NK-92 treated with Interleukin-12 subunit alpha and Interleukin-12 subunit beta, amount 100 ng/mL, for 24 hours (cell line): ENCODE measurements at regions not wholly inside any gene's neighbourhood (a gene's known extent, or its start where the extent isn't known, plus 50 kb on each side); places are given as distances from the start of the nearest gene placed in this dataset.

Experiments used
- DNase-seq: peaks from one replicate; lab custom pipeline; 2025; lab: John Stamatoyannopoulos, UW

DNA sequence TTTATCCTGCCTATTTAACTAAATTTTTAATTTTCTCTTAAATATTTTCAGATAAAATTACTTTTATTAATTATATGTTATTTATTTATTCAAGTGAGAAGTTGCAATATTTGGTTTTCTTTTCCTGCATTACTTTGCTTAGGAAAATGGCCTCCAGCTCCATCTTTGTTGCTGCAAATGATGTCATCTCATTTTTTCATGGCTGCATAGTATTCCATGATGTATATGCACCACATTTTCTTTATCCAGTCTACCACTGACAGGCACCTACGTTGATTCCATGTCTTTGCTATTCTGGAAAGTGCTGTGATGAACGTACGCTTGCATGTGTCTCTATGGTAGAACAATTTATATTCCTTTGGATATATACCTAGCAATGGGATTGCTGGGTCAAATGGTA lies 186.9 kb upstream of the LYPLAL1 start:
- no peak for DNase-seq

DNA sequence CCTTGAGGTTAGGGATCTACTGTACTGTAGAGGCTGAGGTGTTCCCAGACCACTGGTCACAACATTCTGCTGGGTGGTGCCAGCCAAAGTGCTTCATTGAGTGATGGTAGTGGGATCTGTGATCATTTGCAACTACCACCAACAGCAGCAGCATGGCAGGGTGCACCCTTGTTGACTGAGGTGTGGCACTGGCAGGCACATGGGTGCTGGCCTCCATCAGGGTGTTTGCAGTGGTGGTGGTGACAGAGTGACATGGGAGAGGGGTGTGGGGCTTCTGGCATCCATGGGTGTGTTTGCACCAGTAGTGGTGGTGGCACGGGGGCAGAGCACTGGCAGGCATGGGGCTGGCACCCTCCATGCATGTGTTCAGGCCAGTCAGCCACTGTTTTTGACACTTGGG lies 183.7 kb upstream of the LYPLAL1 start:
- DNase-seq = no peak

DNA sequence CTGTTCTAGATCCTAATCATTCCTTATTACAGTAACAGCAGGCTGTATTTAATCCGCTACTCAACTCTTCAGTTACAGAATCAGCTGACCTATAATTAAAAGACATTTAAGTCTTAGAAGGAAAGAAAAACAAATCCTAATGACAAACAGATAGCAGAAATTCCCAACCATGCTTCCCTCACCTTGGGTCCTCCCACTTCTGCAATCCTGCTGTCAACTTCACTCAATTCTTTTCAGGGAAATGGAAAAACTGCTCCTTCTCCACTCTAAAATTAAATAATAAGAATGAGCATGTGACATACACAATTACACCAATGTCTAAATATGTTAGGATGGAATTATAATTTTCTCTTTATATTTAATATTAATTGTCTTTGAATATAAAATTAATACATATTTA lies 182.6 kb upstream of the LYPLAL1 start:
- DNase-seq = no peak

DNA sequence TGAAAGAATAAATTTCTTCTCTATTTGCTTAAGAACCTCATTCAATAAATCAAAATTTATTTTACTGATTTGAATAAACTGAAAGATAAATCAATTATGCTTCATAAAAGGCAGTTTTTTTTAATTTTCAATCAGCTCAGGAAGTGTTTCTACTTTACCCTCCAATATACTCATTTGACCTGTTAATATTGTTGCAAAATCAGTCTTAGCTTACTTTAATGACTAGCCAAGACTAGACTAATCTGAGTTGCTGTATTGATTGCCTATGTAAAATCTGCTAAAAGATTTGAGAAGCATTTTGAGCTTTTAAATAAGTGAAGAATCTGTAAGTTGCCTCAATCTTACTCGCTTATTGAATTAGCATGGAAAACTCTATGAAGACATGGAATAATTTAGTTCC lies 179.1 kb upstream of the LYPLAL1 start:
- DNase-seq = no peak

DNA sequence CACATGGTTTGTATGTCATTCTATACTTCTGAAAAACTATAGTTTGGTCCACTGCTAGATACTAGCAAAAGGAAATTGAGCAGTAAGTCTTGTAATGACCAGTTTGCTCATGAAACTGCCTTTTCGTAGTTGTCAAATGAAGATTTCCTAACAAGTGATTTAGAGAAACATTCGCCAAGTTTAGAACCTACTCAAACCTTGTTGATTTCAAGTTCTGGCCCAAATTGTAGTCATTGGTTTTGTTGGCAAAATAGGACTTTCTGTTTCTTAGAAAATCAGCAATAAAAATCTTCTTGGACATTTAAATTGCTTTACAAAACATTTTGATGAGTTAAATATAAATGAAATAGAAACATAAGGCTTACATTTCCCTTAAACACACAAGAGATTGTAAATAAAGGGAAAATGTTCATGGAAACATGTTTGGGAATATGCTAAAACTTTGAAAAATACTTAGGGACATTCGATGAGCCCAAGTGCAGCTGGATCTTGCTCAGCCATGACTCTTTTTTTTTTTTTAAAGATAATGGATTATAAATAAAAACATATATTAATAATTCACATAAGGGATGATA lies 178.5 kb upstream of the LYPLAL1 start:
- no peak for DNase-seq

DNA sequence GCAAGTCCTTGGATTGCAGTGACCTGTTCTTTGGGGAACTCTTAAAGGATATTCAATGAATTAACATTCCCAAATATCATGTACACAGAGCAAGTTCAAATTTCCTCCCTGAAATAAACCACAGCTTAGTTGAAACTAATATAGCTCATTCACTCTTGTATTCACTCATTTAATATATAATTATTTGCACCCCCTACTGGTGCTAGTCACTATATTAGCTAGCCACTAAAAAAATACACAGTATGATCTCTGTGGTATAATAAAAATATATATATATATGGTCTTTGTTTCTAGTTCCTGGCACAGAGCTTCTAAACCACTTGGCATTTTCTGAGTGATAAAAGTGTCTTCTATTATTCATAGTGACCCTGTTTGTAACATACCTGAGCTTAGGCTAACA lies 177.3 kb upstream of the LYPLAL1 start:
- no peak for DNase-seq

DNA sequence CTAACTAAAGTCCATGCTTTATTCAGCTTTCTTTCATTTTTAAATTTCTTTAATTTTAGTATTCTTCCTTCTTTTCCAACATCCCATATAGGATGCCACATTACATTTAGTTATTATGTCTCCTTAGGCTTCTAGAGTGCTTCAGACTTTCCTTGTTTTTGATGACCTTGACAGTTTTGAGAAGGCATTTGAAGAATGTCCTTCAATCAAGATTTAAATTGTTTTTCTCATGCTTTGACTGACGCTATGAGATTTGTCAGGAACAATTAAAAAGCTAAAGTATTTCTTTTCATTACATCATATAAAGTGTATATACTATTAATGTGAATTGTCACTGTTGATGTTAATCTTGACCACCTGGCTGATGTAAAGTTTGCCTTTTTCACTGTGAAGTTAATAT lies 173.7 kb upstream of the LYPLAL1 start:
- no peak for DNase-seq

DNA sequence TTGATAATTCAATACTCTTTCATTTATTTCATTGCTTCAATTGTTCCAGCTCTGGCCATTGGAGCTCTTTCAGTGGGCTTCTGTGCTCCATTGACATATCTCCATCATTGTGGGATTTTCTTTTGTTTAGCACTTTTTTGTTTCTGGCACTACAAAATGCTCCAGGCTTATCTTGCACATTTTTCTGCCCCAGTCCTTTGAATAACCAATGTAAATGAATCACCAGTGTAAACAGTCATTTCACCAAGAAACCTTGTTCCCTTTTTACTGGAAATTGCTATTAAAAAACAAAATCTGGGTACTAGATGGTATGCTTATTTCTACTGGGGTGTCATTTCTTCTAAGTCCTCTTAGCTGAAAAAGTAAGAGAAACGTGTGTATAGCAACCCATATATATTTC lies 173.0 kb upstream of the LYPLAL1 start:
- no peak for DNase-seq

DNA sequence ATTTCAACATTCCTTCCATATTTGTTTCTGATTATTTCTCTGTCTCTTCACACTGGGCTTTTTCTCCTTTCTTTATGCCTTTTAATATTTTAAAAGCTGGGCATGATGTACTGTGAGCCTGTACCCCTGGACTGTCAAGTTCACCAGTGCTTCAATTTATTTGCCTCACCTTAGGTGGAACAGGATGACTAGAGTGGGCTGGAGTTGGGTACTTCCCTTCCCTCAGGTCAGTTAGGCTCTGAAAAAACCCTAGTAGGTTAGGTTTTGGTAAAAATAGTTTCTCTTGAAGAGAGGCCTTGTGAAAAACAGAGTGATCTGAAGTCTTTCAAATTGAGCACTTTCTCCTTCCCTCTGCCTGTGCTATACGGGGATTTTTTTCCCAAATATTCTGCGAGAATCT lies 163.0 kb upstream of the LYPLAL1 start:
- no peak for DNase-seq

DNA sequence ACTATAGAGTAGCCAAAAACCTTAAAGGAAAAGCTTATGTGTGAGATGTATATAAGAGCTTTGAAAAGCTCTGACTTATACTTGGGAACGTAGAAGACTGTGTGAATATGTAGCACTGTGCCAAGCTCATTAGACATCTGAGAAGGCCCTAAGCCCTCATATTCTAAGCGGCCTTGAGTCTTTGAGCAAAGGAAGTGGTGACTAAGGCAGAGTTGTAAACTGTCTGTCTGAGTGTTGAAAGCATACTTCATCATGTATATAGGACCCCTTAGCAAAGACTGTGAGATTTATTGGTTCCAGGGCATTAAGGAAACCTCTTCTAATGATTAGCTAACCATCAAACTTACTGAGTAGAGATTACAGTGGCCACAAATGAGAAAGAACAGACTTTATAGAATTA lies 153.3 kb upstream of the LYPLAL1 start:
- no peak for DNase-seq

DNA sequence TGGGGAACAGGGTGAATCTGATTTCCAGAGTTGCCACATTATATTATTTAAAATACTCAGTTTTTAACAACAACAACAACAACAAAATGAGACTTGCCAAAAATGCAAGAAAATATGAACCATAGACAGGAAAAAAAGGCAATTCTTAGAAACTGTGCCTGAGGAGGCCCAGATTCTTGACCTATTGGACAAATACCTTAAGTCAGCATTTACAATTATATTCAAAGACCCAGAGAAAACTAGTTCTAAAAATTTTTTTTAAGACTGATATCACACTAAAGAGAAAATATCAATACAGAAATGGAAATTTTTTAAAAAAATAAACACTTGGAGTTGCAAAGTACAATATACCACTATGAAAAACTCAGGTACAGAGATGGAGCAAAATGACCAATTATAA lies 152.8 kb upstream of the LYPLAL1 start:
- no peak for DNase-seq

DNA sequence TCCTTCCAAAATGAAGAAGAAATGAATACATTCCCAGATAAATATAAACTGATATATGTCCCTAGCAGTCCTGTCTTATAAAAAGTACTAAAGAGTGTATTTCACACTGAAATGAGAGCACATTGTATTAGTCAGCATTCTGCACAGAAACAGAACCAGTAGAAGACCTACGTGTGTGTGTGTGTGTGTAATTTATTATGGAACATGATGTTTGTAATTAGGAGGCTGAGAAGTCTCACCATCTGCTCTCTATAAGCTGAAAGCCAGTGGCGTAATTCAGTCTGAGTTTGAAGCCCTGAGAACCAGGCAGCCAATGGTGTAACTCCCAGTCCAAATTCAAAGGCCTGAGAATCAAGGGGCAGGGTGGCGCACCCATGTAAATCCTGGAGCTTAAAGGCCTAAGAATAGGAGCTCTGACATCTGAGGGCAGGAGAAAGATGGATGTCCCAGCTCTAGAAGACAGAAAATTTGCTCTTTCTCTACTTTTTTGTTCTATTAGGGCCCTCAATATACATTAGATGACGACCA lies 146.5 kb upstream of the LYPLAL1 start:
- DNase-seq = no peak

DNA sequence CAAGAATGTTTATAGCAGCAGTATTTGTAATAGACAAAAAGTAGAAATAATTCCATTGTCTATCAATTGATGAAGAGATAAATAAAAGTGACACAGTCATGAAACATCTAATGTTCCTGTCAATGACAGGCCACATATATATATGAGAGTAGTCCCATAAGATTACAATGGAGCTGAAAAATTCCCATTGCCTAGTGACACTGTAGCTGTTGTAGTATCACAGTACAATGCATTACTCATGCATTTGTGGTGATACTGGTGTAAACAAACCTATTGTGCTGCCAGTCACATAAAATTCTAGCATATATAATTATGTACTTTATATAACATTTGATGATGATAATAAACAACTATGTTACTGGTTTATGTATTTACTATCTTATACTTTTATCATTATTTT lies 141.9 kb upstream of the LYPLAL1 start:
- no peak for DNase-seq

DNA sequence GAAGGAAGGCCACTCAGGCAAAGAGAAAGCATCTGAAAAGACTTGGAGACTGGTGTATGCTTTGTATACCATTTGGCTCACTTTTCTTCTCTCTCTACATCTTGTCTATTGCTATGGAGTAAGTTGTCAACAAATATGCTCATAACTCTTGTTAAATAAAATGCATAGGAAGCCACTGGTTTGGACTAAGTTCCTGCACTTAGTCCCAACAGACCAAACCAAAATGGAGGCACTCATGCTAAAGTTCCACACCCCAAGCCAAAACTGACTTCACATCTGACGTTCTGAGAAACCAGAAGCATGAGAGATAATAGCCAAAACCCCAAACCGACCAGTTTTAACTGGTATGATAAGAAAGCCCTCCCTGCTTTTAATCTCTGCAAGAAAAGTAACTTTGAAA lies 135.3 kb upstream of the LYPLAL1 start:
- no peak for DNase-seq

DNA sequence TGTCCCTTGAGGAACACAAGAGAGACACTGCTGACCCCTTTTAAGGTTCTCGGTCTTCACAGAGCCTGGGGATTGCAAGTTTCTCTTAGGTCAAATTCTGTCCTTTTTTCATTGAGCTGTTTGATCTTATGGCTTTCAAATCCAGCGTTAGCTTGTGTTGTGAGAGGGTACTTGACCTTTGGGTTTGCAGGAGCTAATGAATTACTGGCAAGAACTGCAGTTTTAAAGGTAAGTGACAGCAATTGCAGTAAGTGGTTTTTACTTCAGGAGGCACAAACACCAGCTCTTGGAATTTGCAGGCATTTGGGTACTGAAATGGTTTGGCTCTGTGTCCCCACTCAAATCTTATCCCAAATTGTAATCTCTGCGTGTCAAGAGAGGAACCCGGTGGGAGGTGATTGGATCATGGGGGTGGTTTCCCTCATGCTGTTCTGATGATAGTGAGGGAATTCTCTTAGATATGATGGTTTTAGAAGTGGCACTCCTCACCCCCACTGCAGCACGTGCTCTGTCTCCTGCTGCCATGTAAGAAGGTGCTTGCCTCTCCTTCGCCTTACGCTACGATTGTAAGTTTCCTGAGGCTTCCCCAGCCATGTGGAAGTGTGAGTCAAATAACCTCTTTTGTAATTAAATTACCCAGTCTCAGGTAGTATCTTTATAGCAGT lies 134.5 kb upstream of the LYPLAL1 start:
- DNase-seq = no peak

DNA sequence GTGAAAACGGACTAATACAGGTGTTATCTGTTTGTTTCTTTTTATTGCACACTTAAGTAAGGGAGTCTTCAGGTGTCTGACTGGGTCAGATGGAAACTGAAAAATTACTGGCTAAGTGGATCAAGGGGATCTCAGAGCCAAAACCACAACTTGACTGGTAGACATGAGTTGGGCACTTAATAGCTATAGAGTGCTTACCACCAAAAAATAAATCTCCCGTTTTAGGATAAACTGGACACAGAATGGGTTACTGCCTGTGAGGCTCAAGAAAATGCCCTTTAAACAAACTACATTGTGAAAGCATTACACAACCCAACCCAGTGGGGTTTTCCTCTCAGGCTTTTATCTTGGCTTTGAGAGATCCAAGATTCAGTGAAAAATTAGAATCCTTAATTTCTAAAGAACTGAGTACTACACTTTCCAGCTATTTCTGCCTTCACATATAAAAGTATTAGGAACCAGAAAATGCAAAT lies 134.0 kb upstream of the LYPLAL1 start:
- DNase-seq = no peak

DNA sequence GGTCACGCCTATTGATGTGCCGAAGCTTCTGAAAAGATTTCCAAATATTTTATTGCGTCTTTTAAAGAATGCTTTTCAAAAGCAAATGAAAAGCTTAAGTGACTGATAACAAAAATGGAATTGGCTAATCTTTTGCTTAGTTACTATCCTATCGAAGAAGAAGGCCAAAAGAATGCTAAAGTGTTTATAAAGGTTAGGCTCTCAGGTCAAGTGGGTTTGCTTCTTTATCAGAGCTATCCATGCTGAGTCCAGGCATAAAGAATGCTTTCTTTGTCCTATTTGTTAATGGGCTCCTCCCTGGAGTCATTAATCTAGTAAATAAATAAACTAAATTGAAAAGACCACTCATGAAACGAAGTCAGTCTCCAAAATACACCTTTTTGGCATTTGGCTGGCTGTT lies 133.4 kb upstream of the LYPLAL1 start:
- DNase-seq = no peak

DNA sequence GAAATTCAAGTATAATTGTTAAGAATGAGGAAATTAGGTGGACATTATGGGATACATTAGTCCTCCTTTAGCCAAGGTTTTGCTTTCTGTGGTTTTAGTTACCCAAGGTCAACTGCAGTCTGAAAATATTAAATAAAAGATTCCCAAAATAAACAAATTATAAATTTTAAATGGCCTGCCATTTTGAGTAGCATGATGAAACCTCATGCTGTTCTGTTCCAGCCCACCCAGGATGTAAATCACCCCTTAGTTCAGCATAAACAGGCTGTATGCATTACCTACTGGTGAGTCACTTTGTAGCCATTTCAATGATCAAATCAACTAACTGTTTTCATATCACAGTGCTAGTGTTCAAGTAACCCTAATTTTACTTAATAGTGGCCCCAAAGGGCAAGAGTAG lies 132.5 kb upstream of the LYPLAL1 start:
- no peak for DNase-seq

DNA sequence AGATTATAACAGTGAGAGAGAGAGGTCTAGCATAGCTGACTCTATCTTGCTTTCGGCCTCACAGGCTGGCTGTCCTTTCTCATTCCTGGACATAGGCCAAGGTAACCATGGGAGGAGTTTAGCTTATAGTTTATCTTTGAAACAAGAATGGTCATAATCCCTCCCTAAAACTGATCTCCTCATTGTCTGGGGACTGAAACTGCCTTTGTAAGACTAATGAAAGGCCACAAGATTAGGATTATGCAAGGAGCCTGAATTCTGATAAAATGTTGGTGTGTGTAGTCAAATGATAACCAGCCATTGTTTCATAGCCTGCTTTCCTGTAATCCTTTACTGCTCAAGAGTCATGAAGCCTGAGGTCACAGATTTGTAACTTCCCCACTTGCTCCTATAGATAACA lies 131.9 kb upstream of the LYPLAL1 start:
- DNase-seq = no peak

DNA sequence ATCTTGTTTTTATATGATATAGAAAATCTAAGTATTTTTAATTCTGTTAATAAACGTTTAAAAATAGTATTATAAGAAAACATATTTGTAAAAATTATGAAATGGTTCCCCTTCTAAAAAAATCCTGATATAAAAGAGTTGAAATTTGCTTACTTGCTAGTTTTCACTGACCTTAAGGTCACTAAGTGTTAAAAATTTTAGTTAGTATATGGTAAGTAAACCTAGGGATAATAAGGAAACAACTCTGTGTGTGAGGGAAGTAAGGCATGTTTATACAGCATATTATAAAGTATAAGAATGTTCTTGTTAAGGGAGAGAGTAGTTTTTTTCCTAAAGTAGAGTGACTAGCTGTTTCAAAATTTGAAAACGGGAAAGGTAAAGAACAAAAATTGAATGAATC lies 130.9 kb upstream of the LYPLAL1 start:
- DNase-seq = no peak

DNA sequence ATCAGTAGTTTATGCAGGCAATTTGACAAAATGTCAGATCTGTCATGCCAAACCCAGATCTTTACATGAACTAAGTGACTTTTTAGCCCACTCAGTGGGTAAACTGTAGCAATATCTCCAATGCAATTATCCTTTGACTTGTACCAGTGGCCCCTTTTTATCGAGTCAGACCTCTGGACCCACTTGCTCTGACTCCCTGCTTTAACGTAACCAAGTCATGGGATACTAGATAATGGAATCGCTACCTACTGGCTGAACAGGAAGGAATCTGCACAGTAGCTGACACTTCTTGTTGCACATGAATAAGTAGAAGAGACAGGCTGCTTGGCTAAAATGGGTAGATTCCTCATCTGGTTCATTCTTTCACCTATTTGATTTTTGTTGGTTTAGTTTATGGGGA lies 128.4 kb upstream of the LYPLAL1 start:
- no peak for DNase-seq

DNA sequence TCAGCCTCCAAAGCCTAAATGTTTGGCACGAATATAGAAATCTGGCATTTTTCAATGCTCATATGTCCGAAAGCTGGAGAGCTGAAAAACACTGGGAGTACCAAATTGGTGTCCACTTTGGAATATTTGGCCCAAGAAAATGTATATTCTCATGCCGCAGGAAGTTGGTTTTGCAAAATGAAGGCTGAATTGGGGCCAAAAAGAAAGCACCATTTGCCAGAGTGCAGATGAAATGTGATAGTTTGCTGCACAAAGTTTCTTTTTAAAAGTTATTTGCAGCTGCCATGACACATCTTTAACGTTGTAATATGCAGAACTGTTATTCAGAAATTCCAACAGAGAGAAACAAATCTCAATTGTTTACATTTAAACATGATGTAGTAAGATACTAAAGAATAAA lies 124.2 kb upstream of the LYPLAL1 start:
- no peak for DNase-seq

DNA sequence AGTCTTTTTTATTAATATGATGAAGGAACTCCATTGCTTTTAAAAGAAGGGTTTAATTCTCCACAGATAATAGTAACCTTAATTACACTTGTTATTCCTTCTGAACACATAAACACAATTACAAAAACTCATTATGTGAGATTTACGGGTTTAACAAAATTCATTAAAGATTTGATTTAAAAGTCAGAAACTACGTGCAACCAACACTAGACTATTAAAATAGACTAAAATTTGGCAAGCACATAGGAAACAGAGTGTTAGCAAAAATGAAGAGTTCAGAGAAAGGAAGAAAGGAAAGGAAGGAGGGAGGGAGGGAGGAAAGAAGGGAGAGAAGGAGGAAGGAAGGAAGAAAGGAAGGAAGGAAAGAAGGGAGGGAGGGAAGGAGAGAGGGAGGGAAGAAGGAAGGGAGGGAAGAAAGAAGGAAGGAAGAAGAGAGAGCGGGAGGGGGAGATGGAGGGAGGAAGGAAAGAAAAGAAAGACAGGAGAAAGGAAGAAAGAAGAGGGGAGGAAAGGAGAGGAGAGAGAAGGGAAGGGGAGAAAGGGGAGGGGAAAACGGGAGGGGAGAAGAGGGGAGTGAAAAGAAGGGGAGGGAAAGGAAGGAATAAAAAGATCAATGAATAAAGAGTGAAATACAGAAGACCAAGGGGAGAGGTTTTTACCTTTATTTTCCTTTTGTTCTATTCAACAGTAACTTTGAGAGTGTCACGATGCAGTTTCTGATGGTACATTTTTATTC lies 123.4 kb upstream of the LYPLAL1 start:
- DNase-seq = no peak

DNA sequence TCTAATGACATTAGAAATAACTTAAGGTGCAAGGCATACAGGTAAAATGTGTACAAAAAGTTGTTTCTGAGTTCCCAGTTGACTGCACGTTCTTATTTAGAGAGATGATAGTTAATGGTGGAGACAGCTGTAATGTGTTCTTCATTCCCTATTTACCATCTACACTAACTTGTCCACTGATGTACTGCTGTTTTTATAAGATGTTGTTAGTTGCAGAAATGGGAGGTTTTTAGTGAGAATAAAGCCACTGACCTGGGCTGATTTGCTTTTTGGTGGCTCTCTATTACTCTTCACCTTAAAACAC lies 122.9 kb upstream of the LYPLAL1 start:
- no peak for DNase-seq
